HepG2 (cell line): ENCODE measurements at regions not wholly inside any gene's neighbourhood (a gene's known extent, or its start where the extent isn't known, plus 50 kb on each side); places are given as distances from the start of the nearest gene placed in this dataset.

Source experiments
- ASH2L ChIP-seq: fragments of 300-600, 200-600 bp; sonication (generic); IDR thresholded peaks from 2 replicates; pipeline ENCODE4 v1.7.0; 2017; ENCODE audit warnings: low read depth, mild to moderate bottlenecking, moderate library complexity, mixed read lengths, low read length; ENCODE audit not compliant: insufficient read length
- CHD2 ChIP-seq: IDR thresholded peaks from 2 replicates; pipeline ENCODE4 v1.6.1; 2011; ENCODE audit warnings: low read depth, low read length, improper control_type of control experiment
- CTCF ChIP-seq: sonication (generic); formaldehyde crosslinking; IDR thresholded peaks from 2 replicates; pipeline ENCODE4 v1.5.0; 2020; ENCODE audit warnings: mild to moderate bottlenecking, missing genetic modification reagents, moderate library complexity
- KMT2B ChIP-seq: IDR thresholded peaks from 2 replicates; pipeline ENCODE4 v1.6.1; 2016; ENCODE audit warnings: missing genetic modification reagents, missing compliant biosample characterization
- NFE2 ChIP-seq: sonication (generic); formaldehyde crosslinking; IDR thresholded peaks from 2 replicates; pipeline ENCODE4 v1.4.0; 2020; ENCODE audit warnings: missing genetic modification reagents
- SKIL ChIP-seq: sonication (generic); formaldehyde crosslinking; IDR thresholded peaks from 2 replicates; pipeline ENCODE4 v1.8.0; 2022; ENCODE audit warnings: missing genetic modification reagents, mild to moderate bottlenecking, moderate library complexity, borderline replicate concordance
- TP53 ChIP-seq: sonication (generic); formaldehyde crosslinking; conservative IDR thresholded peaks from 2 replicates; pipeline ENCODE4 v1.4.0; 2020; ENCODE audit warnings: missing genetic modification reagents
- U2AF2 ChIP-seq: fragments of 200-400 bp; formaldehyde crosslinking; IDR thresholded peaks from 2 replicates; pipeline ENCODE4 v1.6.1; 2017; ENCODE audit warnings: low read depth, mild to moderate bottlenecking, low read length
- ZFP36 ChIP-seq: fragments of 150-350 bp; IDR thresholded peaks from 2 replicates; pipeline ENCODE4 v1.6.1; 2018; ENCODE audit warnings: borderline replicate concordance, low read length, low read depth; ENCODE audit not compliant: partially characterized antibody
- ZNF773 ChIP-seq: sonication (generic); formaldehyde crosslinking; IDR thresholded peaks from 2 replicates; pipeline ENCODE4 v1.4.0; 2020; ENCODE audit warnings: missing genetic modification reagents, borderline replicate concordance

- TF ChIP-seq CHD2 (no peak), CTCF (CRISPR knock-in tag) (no peak), SKIL (CRISPR knock-in tag) (no peak), ZNF773 (CRISPR knock-in tag) (no peak), NFE2 (CRISPR knock-in tag) (no peak), KMT2B (CRISPR knock-in tag) (no peak), ZFP36 (no peak), ASH2L (no peak), U2AF2 (no peak), TP53 (CRISPR knock-in tag) (no peak)
These were observed 459.2 kb downstream of the RFPL4B start for GRCh38 chr6:112806163-112806865.
